ENCODE measurements at regions not wholly inside any gene's neighbourhood (a gene's known extent, or its start where the extent isn't known, plus 50 kb on each side); places are given as distances from the start of the nearest gene placed in this dataset.

GRCh38 chr1:99086057-99086456 is 81.4 kb upstream of the PLPPR5 start:
- TF ChIP-seq CTCF (IDR thresholded peaks at IDR 0.05; ENCODE audit: insufficient read depth, low read length, severe bottlenecking), result no peak
- Histone ChIP-seq H3K4me3 (ENCODE audit: low read depth, low read length) (no peak overlapping the region), H3K27me3 (ENCODE audit: control insufficient read depth, insufficient read depth, low read length) (no peaks in the 10 kb centered on the region), H3K36me3 (ENCODE audit: control insufficient read depth, insufficient read depth, low read length) (no peaks in the 10 kb centered on the region)
- FAIRE-seq (no peak), DNase-seq (ENCODE audit: low read depth) (no peak)

- no peak for TF ChIP-seq CTCF (IDR thresholded peaks at IDR 0.05; ENCODE audit: insufficient read depth, low read length, severe bottlenecking)
- FAIRE-seq (no peak), DNase-seq (ENCODE audit: low read depth) (no peak)
- Histone ChIP-seq H3K36me3 (ENCODE audit: control insufficient read depth, insufficient read depth, low read length) (no peaks in the 10 kb centered on the region), H3K27me3 (ENCODE audit: control insufficient read depth, insufficient read depth, low read length) (no peaks in the 10 kb centered on the region), H3K4me3 (ENCODE audit: low read depth, low read length) (no peak overlapping the region)
Observed at GRCh38 chr1:99098589-99098988, 93.9 kb upstream of the PLPPR5 start.

- FAIRE-seq (no peak), DNase-seq (ENCODE audit: low read depth) (no peak)
- no peaks in the 10 kb centered on the region for H3K36me3 ChIP-seq (ENCODE audit: control insufficient read depth, insufficient read depth, low read length)
- no peak overlapping the region for H3K4me3 ChIP-seq (ENCODE audit: low read depth, low read length)
- H3K27me3 ChIP-seq (ENCODE audit: control insufficient read depth, insufficient read depth, low read length), result no peaks in the 10 kb centered on the region
- TF ChIP-seq CTCF (IDR thresholded peaks at IDR 0.05; ENCODE audit: insufficient read depth, low read length, severe bottlenecking), result no peak
Observed at GRCh38 chr1:99106274-99106673, 101.6 kb upstream of the PLPPR5 start.

GRCh38 chr1:99107680-99108079 is 103.0 kb upstream of the PLPPR5 start:
- no peak for FAIRE-seq
- no peak for TF ChIP-seq CTCF (IDR thresholded peaks at IDR 0.05; ENCODE audit: insufficient read depth, low read length, severe bottlenecking)
- no peak for DNase-seq (ENCODE audit: low read depth)
- no peaks in the 10 kb centered on the region for H3K36me3 ChIP-seq (ENCODE audit: control insufficient read depth, insufficient read depth, low read length)
- no peaks in the 10 kb centered on the region for H3K27me3 ChIP-seq (ENCODE audit: control insufficient read depth, insufficient read depth, low read length)
- H3K4me3 ChIP-seq (ENCODE audit: low read depth, low read length), result no peak overlapping the region

- no peak for FAIRE-seq
- no peak for DNase-seq (ENCODE audit: low read depth)
- TF ChIP-seq CTCF (IDR thresholded peaks at IDR 0.05; ENCODE audit: insufficient read depth, low read length, severe bottlenecking), result no peak
Observed at GRCh38 chr1:99110140-99111041, 105.7 kb upstream of the PLPPR5 start.

GRCh38 chr1:99115231-99115630 is 110.6 kb upstream of the PLPPR5 start:
- FAIRE-seq (no peak), DNase-seq (ENCODE audit: low read depth) (no peak)
- H3K4me3 ChIP-seq (ENCODE audit: low read depth, low read length), result no peak overlapping the region
- H3K36me3 ChIP-seq (ENCODE audit: control insufficient read depth, insufficient read depth, low read length), result no peaks in the 10 kb centered on the region
- no peaks in the 10 kb centered on the region for H3K27me3 ChIP-seq (ENCODE audit: control insufficient read depth, insufficient read depth, low read length)
- no peak for TF ChIP-seq CTCF (IDR thresholded peaks at IDR 0.05; ENCODE audit: insufficient read depth, low read length, severe bottlenecking)

More at GRCh38 chr1:99110140-99111041, 105.7 kb upstream of the PLPPR5 start:
- Histone ChIP-seq H3K27me3 (ENCODE audit: control insufficient read depth, insufficient read depth, low read length) (no peaks in the 10 kb centered on the region), H3K36me3 (ENCODE audit: control insufficient read depth, insufficient read depth, low read length) (no peaks in the 10 kb centered on the region), H3K4me3 (ENCODE audit: low read depth, low read length) (no peak overlapping the region)

Measured in bronchial epithelial cell (primary cell).